GM12878 (cell line): ENCODE measurements at regions not wholly inside any gene's neighbourhood (a gene's known extent, or its start where the extent isn't known, plus 50 kb on each side); places are given as distances from the start of the nearest gene placed in this dataset.
"Not testable (repeated sequence)": the region's sequence is repeated elsewhere in the genome, so short reads cannot be mapped to it uniquely, and the experiment has no call there.

Experiments
- ATAC-seq: fragments of 200-7000 bp; cut with Tn5 transposase; 3 replicates; pipeline ENCODE4 v1.9.1; 2020; ENCODE audit warnings: mild to moderate bottlenecking, moderate library complexity
- BruUV-seq: library from RNA; stranded (reverse); fragments of 400-500 nt; replicated peaks from 2 replicates; lab custom pipeline; 2021; lab: Mats Ljungman, UMichigan
- CTCF ChIA-PET: fragments of 300-600 bp; sonication (Branson Sonifier 250); formaldehyde crosslinking; extraction: SDS; loops from one replicate; lab custom pipeline; 2021; ENCODE audit warnings: inconsistent platforms; lab: Yijun Ruan, JAX
- POLR2A ChIA-PET: fragments of 350-600 bp; formaldehyde crosslinking; extraction: SDS; loops from one replicate; lab custom pipeline; 2021; ENCODE audit warnings: inconsistent platforms; lab: Charles Lee
- RAD21 ChIA-PET: fragments of 300-600 bp; sonication (Branson Sonifier 250); formaldehyde crosslinking; loops from one replicate; lab custom pipeline; 2023; ENCODE audit warnings: antibody characterized with exemption; ENCODE audit not compliant: unreplicated experiment; lab: Charles Lee
- SMC1A ChIA-PET: fragments of 300-600 bp; sonication (Branson Sonifier 250); formaldehyde crosslinking; loops from one replicate; lab custom pipeline; 2023; ENCODE audit not compliant: unreplicated experiment, uncharacterized antibody; lab: Charles Lee
- DNase-seq: peaks from one replicate; pipeline ENCODE4 v3.0.0-alpha.2; 2011; ENCODE audit warnings: low read depth, low spot score
- FAIRE-seq: peaks from 3 replicates; lab custom pipeline; 2011; peaks lifted over from hg19 to GRCh38; lab: Jason Lieb, UNC
- H2AFZ ChIP-seq: 2 replicates; pipeline ENCODE4 v1.6.0; 2011; ENCODE audit warnings: low read depth, low read length, control low read depth; ENCODE audit not compliant: control insufficient read depth
- H3K27ac ChIP-seq: 2 replicates; pipeline ENCODE4 v1.5.1; 2011; ENCODE audit warnings: control low read depth; ENCODE audit not compliant: control insufficient read depth, insufficient read depth
- H3K27me3 ChIP-seq, 2 experiments: replicated peaks in 1 of 2; 2 replicates each; pipeline versions ENCODE4 v1.6.0 to v1.6.1; 2011; ENCODE audit warnings: low read length in 1 of 2; ENCODE audit not compliant: control insufficient read depth in 2 of 2, insufficient read depth in 2 of 2
- H3K36me3 ChIP-seq, 2 experiments: 2 replicates each; pipeline ENCODE4 v1.5.1; 2011; ENCODE audit warnings: low read length in 1 of 2; ENCODE audit not compliant: control insufficient read depth in 2 of 2, insufficient read depth in 2 of 2
- H3K4me1 ChIP-seq: 2 replicates; pipeline ENCODE4 v1.6.1; 2011; ENCODE audit warnings: mild to moderate bottlenecking, low read length, moderate library complexity, mixed read lengths; ENCODE audit not compliant: control insufficient read depth, insufficient read depth
- H3K4me2 ChIP-seq: 2 replicates; pipeline ENCODE4 v1.6.0; 2011; ENCODE audit warnings: control low read depth; ENCODE audit not compliant: control insufficient read depth, insufficient read depth
- H3K4me3 ChIP-seq: fragments of 200-600 bp; sonication (generic); 2 replicates; pipeline ENCODE4 v1.5.1; 2016
- H3K79me2 ChIP-seq: 2 replicates; pipeline ENCODE4 v1.6.0; 2011; ENCODE audit warnings: low read length; ENCODE audit not compliant: control insufficient read depth, insufficient read depth
- H3K9ac ChIP-seq: 2 replicates; pipeline ENCODE4 v1.8.0; 2011; ENCODE audit warnings: low read length, control low read depth, mixed read lengths; ENCODE audit not compliant: control insufficient read depth, insufficient read depth
- H3K9me3 ChIP-seq: replicated peaks from 3 replicates; pipeline ENCODE4 v1.5.1; 2011; ENCODE audit warnings: mild to moderate bottlenecking, low read length; ENCODE audit not compliant: control insufficient read depth, insufficient read depth
- H4K20me1 ChIP-seq: 2 replicates; pipeline ENCODE4 v1.6.0; 2011; ENCODE audit not compliant: control insufficient read depth, insufficient read depth
- BRCA1 ChIP-seq: IDR thresholded peaks from 2 replicates; pipeline ENCODE4 v1.6.1; 2011; ENCODE audit warnings: low read depth, low read length, improper control_type of control experiment
- CBX3 ChIP-seq: fragments of 200-600 bp; sonication (generic); IDR thresholded peaks from 2 replicates; pipeline ENCODE4 v1.6.1; 2016; ENCODE audit warnings: low read depth, borderline replicate concordance
- WGBS: methylation state at CpG from one replicate; pipeline ENCODE4 v1.1.6; 2016; ENCODE audit warnings: low lambda C conversion rate; ENCODE audit not compliant: insufficient replicate concordance, insufficient coverage; ENCODE audit errors: missing lambda C conversion rate; 5-methylcytosine and 5-hydroxymethylcytosine counted together
- in situ Hi-C: fragments of 300-500 bp; cut with MboI; formaldehyde crosslinking; loops from 9 replicates; pipeline ENCODE4 v1.14.3; 2018; ENCODE audit warnings: mixed read lengths
- intact Hi-C: fragments of 100-400 bp; cut with micrococcal nuclease; formaldehyde crosslinking; loops from one replicate; pipeline ENCODE4 v1.14.2; 2022; ENCODE audit not compliant: unreplicated experiment

- POLR2A ChIA-PET, RAD21 ChIA-PET, ATAC-seq, H3K4me2 ChIP-seq, H3K79me2 ChIP-seq, H3K4me1 ChIP-seq, H3K9ac ChIP-seq, H4K20me1 ChIP-seq, BruUV-seq, SMC1A ChIA-PET, H3K4me3 ChIP-seq, H3K27ac ChIP-seq, H3K36me3 ChIP-seq, H3K9me3 ChIP-seq, DNase-seq, H2AFZ ChIP-seq, H3K27me3 ChIP-seq, in situ Hi-C loops, FAIRE-seq, CTCF ChIA-PET, intact Hi-C loops: not testable (repeated sequence)
- 31% methylated on average over 8 of the region's 8 CpGs for WGBS
Measured at GRCh38 chr4:174400603-174401302, 117.0 kb downstream of the CEP44 start.

DNA sequence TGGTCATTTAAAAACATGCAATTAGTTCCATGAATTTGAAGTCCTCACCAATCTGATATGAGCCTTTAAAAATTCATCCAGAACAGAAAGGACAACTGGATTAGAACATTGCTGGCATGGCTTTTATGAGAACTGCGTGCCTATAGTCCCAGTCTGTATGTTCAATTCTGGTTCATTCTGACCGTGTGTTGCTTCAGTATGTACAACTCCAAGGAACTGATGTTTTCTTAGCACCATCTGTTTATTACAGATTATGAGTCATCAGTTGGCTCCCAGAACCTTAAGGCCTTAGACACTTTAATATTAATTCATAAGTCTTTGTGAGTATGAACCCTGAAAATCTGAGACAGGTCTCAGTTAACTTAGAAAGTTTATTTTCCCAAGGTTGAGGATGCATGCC lies 115.0 kb downstream of the CEP44 start:
- Histone ChIP-seq H3K9me3 (no peaks in the 10 kb centered on the region), H2AFZ (no peak overlapping the region), H3K4me3 (no peak overlapping the region), H3K27me3 (no peaks in the 10 kb centered on the region; a peak in 1 of 4 replicates), H3K4me1 (no peaks in the 10 kb centered on the region), H3K4me2 (no peak overlapping the region), H3K79me2 (no peaks in the 10 kb centered on the region), H3K9ac (no peak overlapping the region), H3K36me3 (no peaks in the 10 kb centered on the region), H4K20me1 (no peaks in the 10 kb centered on the region), H3K27ac (no peak overlapping the region)
- FAIRE-seq = no peak
- ATAC-seq = no peak
- ChIA-PET CTCF (no interaction called here), SMC1A (no interaction called here), POLR2A (no interaction called here), RAD21 (no interaction called here)
- in situ Hi-C loops = no loop called here
- intact Hi-C loops = no loop called here
- no peak for TF ChIP-seq CBX3
- no peak for TF ChIP-seq BRCA1
- WGBS = 2% methylated on average over 2 of the region's 2 CpGs
- BruUV-seq = no TSS peak
- DNase-seq = no peak
